Hepatocyte (in vitro differentiated cells): ENCODE measurements at regions not wholly inside any gene's neighbourhood (a gene's known extent, or its start where the extent isn't known, plus 50 kb on each side); places are given as distances from the start of the nearest gene placed in this dataset.

Source experiments
- DNase-seq: peaks from one replicate; pipeline ENCODE4 v3.0.0-alpha.2; 2016; ENCODE audit warnings: low spot score
- H2AFZ ChIP-seq: fragments of 200-600 bp; sonication (generic); 2 replicates; pipeline ENCODE4 v1.6.0; 2016; ENCODE audit warnings: antibody characterized with exemption, mild to moderate bottlenecking
- H3K27ac ChIP-seq: fragments of 200-600 bp; sonication (generic); 2 replicates; pipeline ENCODE4 v1.5.1; 2016; ENCODE audit warnings: mild to moderate bottlenecking
- H3K27me3 ChIP-seq: fragments of 200-600 bp; sonication (generic); 2 replicates; pipeline ENCODE4 v1.6.1; 2016
- H3K36me3 ChIP-seq: fragments of 200-600 bp; sonication (generic); replicated peaks from 2 replicates; pipeline ENCODE4 v1.5.1; 2016; ENCODE audit warnings: low read depth; ENCODE audit not compliant: insufficient read depth
- H3K4me1 ChIP-seq: fragments of 200-600 bp; sonication (generic); 2 replicates; pipeline ENCODE4 v1.5.1; 2016; ENCODE audit warnings: mild to moderate bottlenecking, moderate library complexity; ENCODE audit not compliant: insufficient read depth
- H3K4me2 ChIP-seq: fragments of 200-600 bp; sonication (generic); 2 replicates; pipeline ENCODE4 v1.6.0; 2016
- H3K4me3 ChIP-seq: fragments of 200-600 bp; sonication (generic); 2 replicates; pipeline ENCODE4 v1.5.1; 2016; ENCODE audit warnings: mild to moderate bottlenecking
- H3K79me2 ChIP-seq: fragments of 200-600 bp; sonication (generic); 2 replicates; pipeline ENCODE4 v1.6.0; 2017; ENCODE audit warnings: mild to moderate bottlenecking
- H3K9me2 ChIP-seq: fragments of 200-600 bp; sonication (generic); replicated peaks from 2 replicates; pipeline ENCODE4 v1.6.0; 2017; ENCODE audit warnings: mild to moderate bottlenecking; ENCODE audit not compliant: insufficient read depth
- H3K9me3 ChIP-seq: fragments of 200-600 bp; sonication (generic); 2 replicates; pipeline ENCODE4 v1.5.1; 2016; ENCODE audit warnings: low read depth, mild to moderate bottlenecking
- H4K20me1 ChIP-seq: fragments of 200-600 bp; sonication (generic); 2 replicates; pipeline ENCODE4 v1.6.0; 2016; ENCODE audit warnings: mild to moderate bottlenecking; ENCODE audit not compliant: insufficient read depth, poor library complexity, severe bottlenecking
- EZH2 ChIP-seq: fragments of 200-600 bp; sonication (generic); IDR thresholded peaks from 2 replicates; pipeline ENCODE4 v1.6.1; 2016; ENCODE audit warnings: antibody characterized with exemption, mild to moderate bottlenecking, borderline replicate concordance
- EZH2phosphoT487 ChIP-seq: fragments of 200-600 bp; sonication (generic); IDR thresholded peaks from one replicate; pipeline ENCODE4 v1.6.1; 2018; ENCODE audit warnings: antibody characterized with exemption, mild to moderate bottlenecking, low read depth, moderate library complexity; ENCODE audit not compliant: unreplicated experiment, severe bottlenecking
- WGBS: methylation state at CpG from one replicate; pipeline ENCODE4 v1.1.6; 2016; ENCODE audit warnings: low lambda C conversion rate; ENCODE audit errors: missing lambda C conversion rate; 5-methylcytosine and 5-hydroxymethylcytosine counted together
- TF ChIP-seq, protein P1 (sequence below): fragments of 200-600 bp; sonication (generic); IDR thresholded peaks from 2 replicates; pipeline ENCODE4 v1.5.1; 2016; ENCODE audit warnings: antibody characterized with exemption, mild to moderate bottlenecking; ENCODE audit not compliant: poor library complexity

DNA sequence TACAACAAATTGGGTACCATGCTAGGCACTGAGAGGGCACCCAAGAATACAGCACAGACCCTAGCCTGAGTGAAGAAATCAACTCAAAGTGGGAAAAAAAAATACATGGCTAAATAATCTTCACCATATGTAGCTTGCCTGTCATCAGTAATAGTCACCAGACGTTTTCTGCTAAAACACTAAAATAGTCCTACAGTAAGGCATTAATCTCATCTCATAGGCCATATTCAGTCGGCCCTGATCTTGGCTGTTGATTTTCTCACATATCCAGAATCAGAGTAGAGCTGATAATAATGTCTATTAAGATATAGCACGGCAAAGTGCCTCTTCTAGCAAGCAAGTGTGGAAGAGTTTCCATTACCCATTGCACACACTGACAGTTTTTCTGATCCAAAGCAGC lies 322.1 kb upstream of the SLC30A5 start:
- Histone ChIP-seq H3K9me2 (no peaks in the 10 kb centered on the region), H3K27me3 (no peaks in the 10 kb centered on the region), H2AFZ (no peak overlapping the region), H3K36me3 (no peaks in the 10 kb centered on the region), H3K4me1 (peaks cover 11% of the 10 kb centered on the region), H3K9me3 (no peaks in the 10 kb centered on the region), H4K20me1 (no peaks in the 10 kb centered on the region), H3K4me2 (no peak overlapping the region), H3K79me2 (no peaks in the 10 kb centered on the region), H3K4me3 (no peak overlapping the region), H3K27ac (peak overlapping the region; percentile 18)
- DNase-seq, result no peak
- TF ChIP-seq, protein P1, sequence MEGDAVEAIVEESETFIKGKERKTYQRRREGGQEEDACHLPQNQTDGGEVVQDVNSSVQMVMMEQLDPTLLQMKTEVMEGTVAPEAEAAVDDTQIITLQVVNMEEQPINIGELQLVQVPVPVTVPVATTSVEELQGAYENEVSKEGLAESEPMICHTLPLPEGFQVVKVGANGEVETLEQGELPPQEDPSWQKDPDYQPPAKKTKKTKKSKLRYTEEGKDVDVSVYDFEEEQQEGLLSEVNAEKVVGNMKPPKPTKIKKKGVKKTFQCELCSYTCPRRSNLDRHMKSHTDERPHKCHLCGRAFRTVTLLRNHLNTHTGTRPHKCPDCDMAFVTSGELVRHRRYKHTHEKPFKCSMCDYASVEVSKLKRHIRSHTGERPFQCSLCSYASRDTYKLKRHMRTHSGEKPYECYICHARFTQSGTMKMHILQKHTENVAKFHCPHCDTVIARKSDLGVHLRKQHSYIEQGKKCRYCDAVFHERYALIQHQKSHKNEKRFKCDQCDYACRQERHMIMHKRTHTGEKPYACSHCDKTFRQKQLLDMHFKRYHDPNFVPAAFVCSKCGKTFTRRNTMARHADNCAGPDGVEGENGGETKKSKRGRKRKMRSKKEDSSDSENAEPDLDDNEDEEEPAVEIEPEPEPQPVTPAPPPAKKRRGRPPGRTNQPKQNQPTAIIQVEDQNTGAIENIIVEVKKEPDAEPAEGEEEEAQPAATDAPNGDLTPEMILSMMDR, result no peak
- WGBS, result 45% methylated on average over 3 of the region's 3 CpGs

GRCh38 chr5:68776381-68776780 lies 317.4 kb upstream of the SLC30A5 start:
- WGBS, result 88% methylated on average over 3 of the region's 3 CpGs
- Histone ChIP-seq H3K4me1 (peaks cover 12% of the 10 kb centered on the region), H3K27me3 (no peaks in the 10 kb centered on the region), H3K4me2 (no peak overlapping the region), H3K9me3 (no peaks in the 10 kb centered on the region), H2AFZ (no peak overlapping the region), H3K27ac (peak overlapping the region; percentile 87), H3K9me2 (no peaks in the 10 kb centered on the region), H3K79me2 (no peaks in the 10 kb centered on the region), H3K4me3 (no peak overlapping the region), H3K36me3 (no peaks in the 10 kb centered on the region), H4K20me1 (no peaks in the 10 kb centered on the region)
- DNase-seq, result no peak
- TF ChIP-seq, protein P1, result no peak
- TF ChIP-seq EZH2phosphoT487, result no peak
- no peak for TF ChIP-seq EZH2

GRCh38 chr5:68777135-68777534 lies 316.7 kb upstream of the SLC30A5 start:
- Histone ChIP-seq H3K79me2 (no peaks in the 10 kb centered on the region), H3K4me3 (no peak overlapping the region), H3K4me2 (no peak overlapping the region), H3K36me3 (no peaks in the 10 kb centered on the region), H3K27ac (peak overlapping the region; percentile 87), H2AFZ (peak overlapping the region; percentile 72), H3K4me1 (peaks cover 9% of the 10 kb centered on the region), H3K9me3 (no peaks in the 10 kb centered on the region), H3K9me2 (no peaks in the 10 kb centered on the region), H4K20me1 (no peaks in the 10 kb centered on the region), H3K27me3 (no peaks in the 10 kb centered on the region)
- peak; percentile 30 for DNase-seq
- WGBS, result 77% methylated on average over 2 of the region's 2 CpGs
- TF ChIP-seq EZH2, result no peak

DNA sequence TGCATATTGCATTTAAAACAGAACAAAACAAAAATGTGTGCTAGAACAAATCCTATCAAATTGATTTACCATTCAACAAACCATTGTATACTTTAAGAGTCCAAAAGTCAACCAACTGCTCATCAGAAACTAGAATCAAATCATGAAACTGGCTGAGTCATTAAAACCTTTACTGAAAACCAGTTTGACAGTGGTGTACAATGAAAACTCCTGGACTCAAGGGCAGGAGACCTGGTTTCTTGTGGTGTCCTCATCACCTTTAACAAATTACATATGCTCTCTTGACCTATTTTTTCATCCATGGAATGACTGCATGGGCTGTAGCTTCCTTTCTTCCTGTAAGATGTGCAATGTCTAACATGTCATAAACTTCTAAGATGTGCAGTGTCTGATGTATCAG lies 315.3 kb upstream of the SLC30A5 start:
- H3K9me3 ChIP-seq, result no peaks in the 10 kb centered on the region
- DNase-seq, result peak; percentile 29
- H3K9me2 ChIP-seq, result no peaks in the 10 kb centered on the region
- H4K20me1 ChIP-seq, result no peaks in the 10 kb centered on the region
- H3K79me2 ChIP-seq, result no peaks in the 10 kb centered on the region
- no peaks in the 10 kb centered on the region for H3K36me3 ChIP-seq
- H3K27me3 ChIP-seq, result no peaks in the 10 kb centered on the region
- H2AFZ ChIP-seq, result no peak overlapping the region
- no peak overlapping the region for H3K4me2 ChIP-seq
- H3K4me3 ChIP-seq, result no peak overlapping the region
- peak overlapping the region; percentile 15 for H3K27ac ChIP-seq
- H3K4me1 ChIP-seq, result peaks cover 9% of the 10 kb centered on the region
- TF ChIP-seq, protein P1, result no peak
- TF ChIP-seq EZH2phosphoT487, result no peak
- TF ChIP-seq EZH2, result no peak
